ENCODE measurements at regions not wholly inside any gene's neighbourhood (a gene's known extent, or its start where the extent isn't known, plus 50 kb on each side); places are given as distances from the start of the nearest gene placed in this dataset.

- no peak for DNase-seq
- 68 to 73% (median 71%) methylated on average over 7 of the region's 7 CpGs for WGBS, 3 donors
- H3K4me3 ChIP-seq, result no peak overlapping the region
- TF ChIP-seq EP300 (IDR thresholded peaks at IDR 0.05) (no peak), POLR2A (IDR thresholded peaks at IDR 0.05) (no peak), CTCF (IDR thresholded peaks at IDR 0.05) (no peak)
- H3K36me3 ChIP-seq, result no peaks in the 10 kb centered on the region
- no peaks in the 10 kb centered on the region for H3K9me3 ChIP-seq
- intact Hi-C loops (cut with DNase I), result no loop called here
- no peak overlapping the region for H3K27ac ChIP-seq
- H3K27me3 ChIP-seq, result no peaks in the 10 kb centered on the region
- H3K4me1 ChIP-seq (ENCODE audit: insufficient read depth), result no peaks in the 10 kb centered on the region
These were observed 57.6 kb upstream of the SERTAD2 start for GRCh38 chr2:64711252-64711800.

GRCh38 chr2:64713686-64714085 lies 60.0 kb upstream of the SERTAD2 start:
- H3K4me1 ChIP-seq (ENCODE audit: insufficient read depth), result no peaks in the 10 kb centered on the region
- no peak for TF ChIP-seq CTCF (IDR thresholded peaks at IDR 0.05)
- TF ChIP-seq POLR2A (IDR thresholded peaks at IDR 0.05), result no peak
- no peak for TF ChIP-seq EP300 (IDR thresholded peaks at IDR 0.05)
- no peak overlapping the region for H3K4me3 ChIP-seq
- intact Hi-C loops (cut with DNase I), result no loop called here
- no peak overlapping the region for H3K27ac ChIP-seq
- WGBS, 3 donors, result 84 to 92% (median 86%) methylated on average over 2 of the region's 2 CpGs
- no peaks in the 10 kb centered on the region for H3K36me3 ChIP-seq
- DNase-seq, result no peak
- no peaks in the 10 kb centered on the region for H3K27me3 ChIP-seq
- no peaks in the 10 kb centered on the region for H3K9me3 ChIP-seq

DNA sequence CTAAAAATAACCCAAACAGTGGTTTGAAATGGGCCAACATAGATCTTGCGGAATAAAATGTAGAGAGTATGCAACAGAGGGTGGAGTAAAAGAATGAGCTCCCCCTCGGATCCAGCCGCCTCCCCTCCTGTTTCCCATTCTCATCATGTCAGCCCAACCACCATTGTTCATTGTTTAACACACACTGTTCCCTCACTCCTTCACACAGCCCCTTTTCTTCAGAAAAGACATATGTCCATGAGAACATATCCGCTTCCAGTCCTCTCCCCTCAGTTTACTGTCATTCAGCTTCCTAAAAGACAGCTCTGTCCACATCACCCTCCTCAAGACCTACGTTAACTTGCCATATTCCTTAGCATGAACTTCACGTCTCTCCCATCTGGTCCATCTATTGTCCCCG lies 62.9 kb upstream of the SERTAD2 start:
- Histone ChIP-seq H3K4me1 (ENCODE audit: insufficient read depth) (no peaks in the 10 kb centered on the region), H3K4me3 (no peak overlapping the region), H3K36me3 (no peaks in the 10 kb centered on the region), H3K27me3 (no peaks in the 10 kb centered on the region), H3K27ac (no peak overlapping the region), H3K9me3 (no peaks in the 10 kb centered on the region)
- no peak for DNase-seq
- whole genome bisulfite sequencing, 3 donors, result 90 to 93% (median 90%) methylated on average over 7 of the region's 7 CpGs
- TF ChIP-seq CTCF (IDR thresholded peaks at IDR 0.05), result no peak
- intact Hi-C loops (cut with DNase I), result no loop called here

GRCh38 chr2:64718250-64718885 lies 64.7 kb upstream of the SERTAD2 start:
- intact Hi-C loops (cut with DNase I), result no loop called here
- Histone ChIP-seq H3K36me3 (no peaks in the 10 kb centered on the region), H3K4me1 (ENCODE audit: insufficient read depth) (no peaks in the 10 kb centered on the region), H3K27me3 (no peaks in the 10 kb centered on the region), H3K4me3 (no peak overlapping the region), H3K9me3 (no peaks in the 10 kb centered on the region), H3K27ac (no peak overlapping the region)
- WGBS, 3 donors, result 95% methylated on average over 4 of the region's 4 CpGs
- TF ChIP-seq CTCF (IDR thresholded peaks at IDR 0.05) (no peak), POLR2A (IDR thresholded peaks at IDR 0.05) (no peak), EP300 (IDR thresholded peaks at IDR 0.05) (no peak)
- DNase-seq, result no peak
